ENCODE measurements at regions not wholly inside any gene's neighbourhood (a gene's known extent, or its start where the extent isn't known, plus 50 kb on each side); places are given as distances from the start of the nearest gene placed in this dataset.
"Not testable (repeated sequence)": the region's sequence is repeated elsewhere in the genome, so short reads cannot be mapped to it uniquely, and the experiment has no call there.

DNA sequence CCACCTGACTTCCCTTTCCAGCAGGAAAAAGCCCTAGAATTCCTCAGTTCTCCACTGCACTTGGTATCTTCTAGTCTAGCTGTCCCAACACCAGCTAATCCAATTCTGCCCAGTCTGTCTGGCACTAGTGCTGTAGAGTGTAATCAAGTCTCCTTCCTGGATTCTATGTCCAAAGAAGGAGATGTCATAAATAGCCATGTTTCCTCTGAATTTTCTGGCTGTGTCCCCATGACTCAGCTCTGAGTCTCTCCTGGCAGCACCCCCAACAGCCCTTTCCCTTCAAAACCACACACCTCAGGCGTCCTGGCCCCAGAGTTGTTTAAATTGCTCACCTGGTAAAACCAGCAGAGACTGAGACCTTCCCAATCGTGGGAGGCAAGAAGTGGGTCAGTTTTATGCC lies 197.2 kb downstream of the GRXCR1 start:
- no peak for DNase-seq (ENCODE audit: low spot score)

DNA sequence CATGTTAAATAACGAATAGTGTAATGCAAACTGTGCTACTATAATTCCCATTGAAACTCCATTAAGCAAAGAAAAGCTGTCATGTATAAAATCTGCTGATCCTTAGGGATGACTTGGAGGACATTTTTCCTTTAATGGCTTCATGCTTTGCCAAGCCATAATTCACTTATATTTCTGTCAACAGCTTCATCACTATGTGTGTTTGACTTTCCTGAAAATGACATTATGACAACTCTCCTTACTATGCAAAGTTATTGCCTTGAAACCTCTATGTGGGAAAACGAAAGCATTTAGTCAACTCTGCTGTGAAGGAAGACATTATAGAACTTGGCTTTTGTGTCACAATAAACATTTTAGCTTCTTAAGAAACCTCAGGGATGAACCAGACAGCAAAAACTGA lies 210.5 kb downstream of the GRXCR1 start:
- no peak for DNase-seq (ENCODE audit: low spot score)

DNA sequence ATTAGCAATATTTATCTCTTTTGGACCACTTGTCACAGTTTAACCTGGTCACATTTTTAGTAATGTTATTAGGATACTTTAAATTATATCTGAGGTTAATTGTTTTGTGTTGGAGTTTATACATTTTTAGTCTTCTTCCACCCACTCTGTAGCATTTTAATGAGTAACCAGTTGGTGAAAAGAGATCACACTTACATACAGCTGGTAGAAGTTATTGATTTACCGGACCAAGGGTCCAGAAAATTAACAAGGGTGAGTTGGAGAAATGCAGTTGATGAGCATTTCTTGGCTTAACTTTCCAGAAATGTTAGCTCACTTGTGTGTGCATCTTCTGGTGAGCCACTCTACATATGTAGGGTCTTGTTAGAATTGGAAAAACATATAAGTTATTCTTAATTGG lies 219.6 kb downstream of the GRXCR1 start:
- no peak for DNase-seq (ENCODE audit: low spot score)

DNA sequence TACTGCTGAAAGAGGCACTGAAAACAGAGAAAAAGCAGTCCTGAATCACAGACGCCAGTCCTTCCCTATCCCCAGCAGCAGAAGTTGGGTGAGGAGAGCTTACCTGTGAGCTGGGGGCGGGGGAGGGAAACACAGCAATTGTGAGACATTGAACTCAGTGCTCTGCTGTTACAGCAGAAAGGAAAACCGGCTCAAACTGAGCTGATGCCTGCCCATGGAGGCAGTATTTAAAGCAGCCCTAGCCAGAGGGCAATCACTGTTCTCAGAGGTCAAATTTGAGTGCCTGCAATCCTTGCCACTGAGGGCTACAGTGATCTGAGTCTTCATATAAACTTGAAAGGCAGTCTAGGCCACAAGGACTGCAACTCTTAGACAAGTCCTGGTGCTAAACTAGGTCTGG lies 220.7 kb downstream of the GRXCR1 start:
- no peak for DNase-seq (ENCODE audit: low spot score)

DNA sequence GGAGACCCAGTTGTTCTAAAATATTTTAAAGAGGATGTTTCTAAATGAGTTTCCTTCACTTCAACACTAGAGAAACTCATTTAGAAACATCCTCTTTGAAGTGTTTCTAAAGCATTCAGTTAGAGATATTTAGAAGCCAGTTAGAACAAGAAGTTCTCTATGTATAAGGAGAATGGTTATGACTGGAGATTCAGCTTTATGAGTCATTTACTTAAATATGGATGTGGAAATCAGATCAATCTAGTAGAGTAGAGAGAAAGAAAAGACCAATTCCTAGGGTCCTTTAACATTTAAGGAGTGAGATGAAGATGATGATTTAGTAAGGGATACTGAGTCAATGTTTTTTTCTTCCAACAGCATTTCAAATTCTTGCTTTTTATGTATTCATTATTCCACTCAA lies 234.1 kb downstream of the GRXCR1 start:
- DNase-seq (ENCODE audit: low spot score) = no peak

DNA sequence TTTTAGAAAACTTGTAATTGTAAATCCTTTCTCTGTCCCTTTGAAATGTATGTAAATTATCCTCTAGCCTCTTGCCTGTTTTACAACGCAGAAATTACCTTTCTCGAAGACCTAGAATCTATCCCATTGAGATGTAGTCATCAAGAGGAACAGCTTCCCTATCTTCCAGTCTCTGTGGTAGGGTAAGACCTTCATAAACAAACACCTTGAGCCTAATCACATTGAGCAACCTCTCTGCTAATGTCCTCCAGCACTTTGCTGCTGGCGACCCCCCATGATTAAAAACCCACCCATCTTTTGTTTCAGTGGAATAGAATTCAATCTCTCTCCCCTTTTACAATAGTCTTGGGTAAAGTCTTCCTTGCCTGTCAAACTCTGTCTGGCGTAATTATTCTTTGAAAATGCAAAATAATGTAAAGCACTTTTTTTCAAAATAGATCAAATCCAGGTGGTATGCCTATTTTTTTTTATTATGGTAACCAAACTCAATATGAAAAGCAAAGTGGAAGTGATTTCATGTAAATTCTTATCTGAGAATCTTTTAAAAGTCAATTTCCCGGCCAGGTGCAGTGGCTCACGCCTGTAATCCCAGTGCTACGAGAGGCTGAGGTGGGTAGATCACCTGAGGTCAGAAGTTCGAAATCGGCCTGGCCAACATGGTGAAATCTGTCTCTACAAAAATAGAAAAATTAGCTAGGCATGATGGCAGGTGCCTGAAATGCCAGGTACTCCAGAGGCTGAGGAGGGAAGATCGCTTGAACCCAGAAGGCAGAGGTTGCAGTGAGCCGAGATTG lies 237.9 kb downstream of the GRXCR1 start:
- no peak for DNase-seq (ENCODE audit: low spot score)

DNA sequence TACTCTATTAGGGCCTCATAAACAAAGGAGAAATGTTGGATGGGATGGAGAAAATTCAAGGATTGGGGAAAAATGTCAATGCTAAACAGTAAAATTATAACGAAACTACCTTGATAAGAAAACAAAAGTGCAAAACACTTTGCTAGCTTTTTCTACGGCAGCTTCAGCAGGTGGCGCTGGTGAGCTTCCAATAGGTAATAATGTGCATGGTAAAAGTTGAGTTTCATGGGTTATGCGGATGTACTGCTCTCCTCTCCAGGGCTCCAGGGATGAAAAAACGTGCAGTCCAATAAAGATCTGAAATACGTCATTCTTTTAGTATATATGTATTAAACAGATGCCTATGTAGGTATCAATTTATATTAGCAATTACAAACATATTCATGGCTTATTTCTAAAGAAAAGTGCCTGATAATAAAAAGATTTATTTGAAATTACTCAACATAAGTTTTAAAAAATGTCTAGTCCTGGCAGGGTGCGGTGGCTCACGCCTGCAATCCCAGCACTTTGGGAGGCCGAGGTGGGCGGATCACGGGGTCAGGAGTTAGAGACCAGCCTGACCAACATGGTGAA lies 239.6 kb downstream of the GRXCR1 start:
- peak; percentile 41 for DNase-seq (ENCODE audit: low spot score)

DNA sequence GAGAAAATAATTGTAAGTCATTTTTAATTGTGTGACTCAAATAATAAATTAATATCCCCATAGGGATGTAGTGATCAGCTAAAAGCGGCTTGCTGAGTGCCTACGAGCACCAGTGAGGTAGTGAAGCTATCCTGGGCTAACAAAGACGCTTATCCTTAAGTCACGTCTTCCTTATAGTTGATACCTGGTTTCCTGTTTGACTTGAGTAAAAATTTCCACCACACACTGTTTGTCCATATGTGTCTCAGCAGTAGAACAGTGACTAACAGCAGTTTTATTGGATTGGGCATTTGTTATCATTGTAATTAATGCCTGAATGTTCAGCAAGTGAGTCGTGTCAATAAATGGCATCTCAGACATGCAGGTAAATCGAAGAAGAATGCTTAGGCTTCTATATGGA lies 241.1 kb downstream of the GRXCR1 start:
- DNase-seq (ENCODE audit: low spot score) = no peak

DNA sequence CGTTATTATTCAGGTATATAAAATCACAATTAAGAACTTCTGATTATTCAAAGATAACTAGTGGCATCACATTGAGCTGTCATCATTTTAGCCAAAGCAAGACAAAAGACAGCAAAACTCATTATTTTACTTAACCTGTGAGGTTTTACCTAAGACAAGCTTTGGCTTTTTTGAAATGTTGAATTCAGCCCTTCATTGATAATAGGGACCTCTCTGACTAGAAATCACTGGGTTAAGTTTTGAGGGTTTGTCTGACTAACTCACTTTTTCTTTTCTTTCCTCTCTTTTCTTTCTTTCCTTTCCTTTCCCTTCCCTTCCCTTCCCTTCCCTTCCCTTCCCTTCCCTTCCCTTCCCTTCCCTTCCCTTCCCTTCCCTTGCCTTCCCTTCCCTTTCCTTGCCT lies 244.2 kb downstream of the GRXCR1 start:
- DNase-seq (ENCODE audit: low spot score) = no peak

DNA sequence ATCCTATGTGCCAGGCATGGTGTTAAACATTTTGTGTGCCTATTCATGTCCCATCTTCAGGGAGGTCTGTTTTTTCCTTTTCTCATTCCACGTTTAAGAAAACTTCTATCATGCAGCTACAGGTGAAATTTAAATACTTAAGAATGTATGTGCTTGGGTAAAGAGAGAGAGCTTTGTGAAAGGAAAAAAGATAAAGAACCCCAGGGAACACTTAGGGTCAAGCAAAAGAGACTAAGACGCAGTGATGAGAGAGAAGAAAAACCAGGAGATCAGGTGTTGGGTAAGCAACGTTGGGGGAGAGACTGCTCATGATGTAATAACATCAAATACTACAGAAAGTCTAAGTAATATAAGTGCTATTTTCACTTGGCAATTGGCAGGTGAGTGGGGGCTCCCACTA lies 253.7 kb downstream of the GRXCR1 start:
- DNase-seq (ENCODE audit: low spot score) = no peak

DNA sequence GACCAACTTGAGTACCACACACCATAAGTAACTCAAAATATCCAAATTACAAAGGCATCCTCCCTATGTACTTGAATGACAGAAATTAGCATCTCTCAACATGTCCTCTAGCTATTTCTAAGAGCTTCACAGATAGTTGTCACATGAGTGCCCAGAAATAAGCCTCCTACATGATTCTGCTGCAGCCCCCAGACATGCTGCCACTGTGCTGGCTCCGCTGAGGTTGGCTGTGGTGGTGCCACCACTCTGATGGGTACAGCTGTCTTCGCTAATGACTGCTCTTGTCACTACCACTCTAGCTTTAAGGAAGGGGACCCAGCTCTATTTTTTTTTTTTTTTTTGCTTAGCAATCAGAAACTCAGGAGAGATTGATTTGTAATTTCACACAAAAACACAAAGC lies 256.0 kb downstream of the GRXCR1 start:
- no peak for DNase-seq (ENCODE audit: low spot score)

DNA sequence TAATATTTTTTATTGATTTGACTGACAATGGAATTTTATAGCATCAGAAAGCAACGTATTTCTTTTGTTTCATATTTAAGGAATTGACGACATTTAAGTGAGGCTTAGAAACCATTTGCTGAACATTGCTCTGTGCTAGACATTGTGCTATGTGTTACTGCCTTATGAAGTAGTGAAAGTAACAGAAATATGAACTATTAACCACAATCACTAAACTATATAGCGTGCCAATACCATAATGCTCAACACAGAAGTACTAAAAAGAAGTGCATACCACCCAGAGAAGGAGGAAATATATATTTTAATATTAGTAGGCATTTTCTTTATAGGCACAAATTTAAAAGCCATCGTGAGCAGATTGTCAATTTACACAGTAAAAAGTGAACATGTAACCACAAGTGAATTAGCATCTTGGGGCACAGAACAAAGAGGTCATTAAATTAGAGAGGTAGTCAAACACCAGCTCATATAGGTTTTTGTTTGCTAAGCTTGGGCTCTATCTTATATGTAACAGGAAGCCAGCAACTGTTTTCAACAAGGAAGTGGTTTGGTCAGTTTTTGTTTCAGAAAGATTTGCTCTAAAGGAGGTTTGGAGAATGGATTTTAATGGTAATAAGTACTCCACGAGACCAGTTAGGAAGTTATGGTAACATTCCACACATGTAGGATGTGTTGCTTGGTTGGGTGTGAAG lies 270.7 kb downstream of the GRXCR1 start:
- no peak for DNase-seq (ENCODE audit: low spot score)

DNA sequence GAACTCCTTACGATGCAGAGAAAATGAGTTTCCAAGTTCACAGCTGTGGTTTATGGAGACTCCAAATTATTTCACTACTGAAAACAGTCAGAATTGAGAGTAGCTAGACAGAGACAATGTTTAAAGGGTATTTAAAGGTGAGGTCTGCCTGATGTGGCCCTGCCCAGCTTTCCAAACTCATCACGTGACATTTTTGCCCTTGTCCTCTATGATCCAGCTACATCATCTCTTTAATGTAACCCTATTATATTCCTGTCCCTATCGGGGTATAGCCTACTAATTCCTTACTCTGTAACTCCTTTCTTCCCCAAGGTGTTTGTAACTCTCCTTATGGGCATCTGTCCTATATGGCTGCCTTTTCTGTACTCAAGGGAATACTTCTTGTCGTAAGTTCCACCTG lies 297.2 kb downstream of the GRXCR1 start:
- DNase-seq (ENCODE audit: low spot score) = no peak

DNA sequence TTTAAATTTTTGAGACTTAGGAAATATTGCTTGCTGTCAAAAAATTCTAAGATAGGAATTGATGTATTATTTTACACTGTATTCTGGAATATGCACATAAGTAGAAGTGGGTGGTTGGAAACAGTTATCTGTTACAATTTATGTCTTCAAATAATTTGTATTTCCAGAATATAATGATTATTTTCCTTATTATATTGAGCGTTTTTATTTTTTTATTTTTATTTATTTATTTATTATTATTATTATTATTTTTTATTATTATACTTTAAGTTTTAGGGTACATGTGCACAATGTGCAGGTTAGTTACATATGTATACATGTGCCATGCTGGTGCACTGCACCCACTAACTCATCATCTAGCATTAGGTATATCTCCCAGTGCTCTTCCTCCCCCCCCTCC lies 320.1 kb downstream of the GRXCR1 start:
- not testable (repeated sequence) for DNase-seq (ENCODE audit: low spot score)

DNA sequence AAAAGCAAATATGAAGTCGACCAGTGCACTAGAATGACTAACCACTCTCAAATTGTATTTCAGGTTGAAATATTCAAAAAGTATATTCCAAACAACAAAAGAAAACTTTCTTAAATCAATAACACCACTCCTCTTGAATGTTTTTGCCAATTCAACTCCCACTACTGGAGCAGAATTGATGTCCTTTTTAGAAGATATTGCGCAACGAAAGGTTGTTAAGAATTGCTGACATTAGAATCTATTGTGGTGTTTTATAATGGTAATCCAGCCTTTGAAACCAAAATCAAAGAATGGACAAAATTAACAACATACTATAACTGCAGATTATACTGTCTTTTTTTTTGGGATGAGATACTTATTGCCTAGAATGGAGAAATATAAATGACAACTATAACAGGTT lies 331.3 kb downstream of the GRXCR1 start:
- DNase-seq (ENCODE audit: low spot score) = no peak

DNA sequence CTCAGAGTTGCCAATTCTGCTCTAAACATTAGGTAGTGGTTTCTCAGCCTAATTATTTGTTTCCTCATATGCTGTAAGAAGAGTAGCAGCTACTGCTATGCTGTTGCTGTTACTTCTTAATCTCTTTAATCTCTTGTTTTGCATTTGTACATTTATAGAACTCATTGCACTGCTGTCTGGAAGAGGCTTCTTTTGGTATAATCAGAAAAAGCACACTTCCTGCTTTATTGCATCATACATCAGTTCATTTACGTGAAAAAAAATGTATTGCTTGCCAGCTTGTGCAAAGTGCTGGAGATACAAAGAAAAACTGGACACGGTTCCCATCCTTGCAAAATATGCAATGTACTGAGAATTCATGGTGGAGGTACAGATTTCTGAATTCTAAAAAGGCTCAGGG lies 332.0 kb downstream of the GRXCR1 start:
- no peak for DNase-seq (ENCODE audit: low spot score)

DNA sequence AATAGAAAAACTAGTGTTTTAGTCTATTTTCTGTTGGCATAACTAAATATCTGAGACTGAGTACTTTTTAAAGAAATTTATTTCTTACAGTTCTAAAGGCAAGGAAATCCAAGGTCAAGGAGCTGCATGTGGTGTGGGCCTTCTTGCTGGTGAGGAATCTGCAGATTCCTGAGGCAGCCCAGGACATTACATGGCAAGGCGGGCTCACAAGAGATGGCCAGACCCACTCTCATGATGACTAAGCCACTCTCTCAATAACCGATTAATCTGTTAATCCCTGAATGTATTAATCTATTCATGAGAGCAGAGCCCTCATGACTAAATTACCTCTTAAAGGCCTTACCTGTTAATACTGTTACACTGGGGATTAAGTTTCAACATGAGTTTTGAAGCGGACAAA lies 340.8 kb downstream of the GRXCR1 start:
- DNase-seq (ENCODE audit: low spot score) = no peak

DNA sequence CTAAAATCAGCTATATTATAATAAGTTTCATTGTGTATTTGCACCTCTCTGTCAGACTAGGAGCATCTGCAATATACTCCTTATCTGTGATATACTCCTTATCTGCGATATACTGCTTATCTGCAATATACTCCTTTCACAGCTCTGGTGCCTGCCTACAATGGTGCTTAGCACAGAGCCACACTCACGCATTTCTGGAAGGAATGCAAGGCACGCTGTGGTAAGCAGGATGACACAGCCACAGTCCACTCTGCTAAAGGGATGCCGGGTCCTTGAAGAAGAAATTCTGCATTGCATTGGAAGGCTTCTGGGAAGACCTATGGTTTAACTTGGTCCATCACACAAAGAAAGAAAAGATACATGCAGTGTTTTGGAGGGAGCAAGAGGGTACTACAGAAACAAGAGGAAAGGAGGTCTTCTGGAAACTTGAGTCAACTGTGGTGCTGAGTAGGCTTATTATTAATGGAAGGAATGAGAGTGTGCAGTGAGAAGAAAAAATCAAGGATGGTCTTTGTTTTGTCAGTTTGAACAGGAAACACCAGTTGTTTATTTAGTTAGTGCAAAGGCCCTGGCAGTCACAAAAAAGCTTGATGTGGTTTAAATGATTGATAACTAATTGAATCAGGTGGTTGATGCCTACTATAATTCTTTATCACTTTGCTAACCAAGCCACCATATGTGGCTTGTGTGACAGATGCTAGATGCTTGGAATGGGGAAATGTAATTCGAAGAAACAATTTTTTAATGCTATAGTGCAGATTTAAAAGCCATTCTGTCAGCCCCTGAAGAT lies 342.3 kb downstream of the GRXCR1 start:
- no peak for DNase-seq (ENCODE audit: low spot score)

DNA sequence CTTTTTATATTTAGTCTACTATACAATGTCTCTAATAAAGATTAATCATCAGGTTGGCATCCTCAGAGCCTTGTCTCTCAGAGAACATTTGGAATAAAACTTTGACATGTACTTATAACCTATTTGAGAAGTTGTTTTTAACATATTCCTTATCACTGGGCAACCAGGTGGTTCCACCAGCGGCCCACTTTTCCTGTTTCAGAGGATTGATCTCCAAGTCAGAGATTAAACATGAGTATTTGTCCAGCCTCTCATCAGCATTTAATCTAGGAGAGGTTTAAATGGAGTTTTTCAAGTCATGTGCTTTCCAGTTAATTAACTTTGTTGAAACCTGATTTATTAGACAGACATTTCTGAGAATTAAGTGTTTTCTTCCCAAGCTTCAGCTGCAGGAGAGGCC lies 345.5 kb downstream of the GRXCR1 start:
- DNase-seq (ENCODE audit: low spot score) = no peak

DNA sequence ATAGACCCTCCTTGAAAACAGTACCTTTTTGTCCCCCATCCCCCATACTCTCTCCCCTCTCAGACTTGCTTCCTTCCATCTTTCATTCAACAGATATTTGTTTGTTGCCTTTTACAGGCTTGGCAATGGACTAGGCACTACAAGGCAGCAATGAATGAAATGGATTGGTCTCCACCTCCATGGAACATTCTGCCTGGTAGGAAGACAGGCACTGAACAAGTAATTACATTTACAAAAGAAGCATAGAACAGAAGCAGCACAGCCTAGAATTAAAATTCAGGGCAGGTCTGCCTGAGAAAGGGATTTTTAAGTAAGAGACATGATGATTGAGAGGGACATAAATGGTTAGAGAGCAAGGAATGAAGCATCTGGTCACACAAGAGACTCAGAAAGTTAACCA lies 346.1 kb downstream of the GRXCR1 start:
- DNase-seq (ENCODE audit: low spot score) = no peak

DNA sequence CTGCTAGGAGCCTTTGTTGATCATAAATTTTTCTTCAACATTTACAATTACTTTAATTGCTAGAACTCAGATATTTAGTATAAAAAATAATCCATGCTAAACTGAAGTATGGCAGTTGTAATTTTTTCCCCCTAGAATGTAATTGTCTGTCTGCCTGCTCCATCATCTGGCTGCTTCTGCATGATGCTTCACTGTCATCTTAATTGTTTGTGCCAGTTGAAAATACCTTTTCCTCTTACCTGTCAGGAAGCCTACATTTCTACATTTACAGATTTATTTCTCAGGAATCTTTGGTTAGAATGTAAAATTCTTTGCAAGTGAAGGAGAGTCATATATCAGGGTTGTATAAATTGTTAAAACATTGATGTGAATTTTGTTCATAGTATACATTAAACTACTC lies 348.6 kb downstream of the GRXCR1 start:
- DNase-seq (ENCODE audit: low spot score) = no peak

DNA sequence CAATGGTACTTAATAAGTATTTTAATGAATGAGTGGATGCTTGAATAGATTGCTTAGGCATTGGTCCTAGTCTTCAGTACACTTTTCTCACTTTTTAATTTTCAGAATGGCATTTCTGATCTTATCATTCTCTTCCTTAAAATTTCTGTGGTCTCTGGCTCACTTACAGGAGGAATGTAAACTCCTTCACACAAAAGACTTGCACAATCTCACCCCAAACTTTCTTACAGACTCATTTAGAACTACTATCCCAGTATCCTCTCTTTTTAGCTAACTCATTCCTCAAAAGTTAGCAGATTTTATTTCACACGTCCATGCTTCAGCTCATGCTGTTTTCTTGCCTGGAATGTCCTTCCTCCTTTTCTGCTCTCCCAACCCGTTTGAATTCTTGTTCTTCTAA lies 350.1 kb downstream of the GRXCR1 start:
- no peak for DNase-seq (ENCODE audit: low spot score)

Data from SW480 (cell line).